Spleen (tissue), 11 donors: ENCODE measurements at regions not wholly inside any gene's neighbourhood (a gene's known extent, or its start where the extent isn't known, plus 50 kb on each side); places are given as distances from the start of the nearest gene placed in this dataset.

Source experiments
- DNase-seq: peaks from one replicate; pipeline ENCODE4 v3.0.0-alpha.2; 2020
- H3K27ac ChIP-seq, 8 donors: fragments of 200-600 bp; sonication (generic) in 7 of 8; 1 replicate in 4 of 8; 2 replicates in 4 of 8; pipeline versions ENCODE4 v1.5.0 to v1.8.0; 2016 to 2021; ENCODE audit warnings: inconsistent platforms in 4 of 8, mild to moderate bottlenecking in 4 of 8, moderate library complexity in 1 of 8
- H3K27me3 ChIP-seq, 7 donors: fragments of 200-600 bp; sonication (generic) in 6 of 7; replicated peaks in 1 of 7; 1 replicate in 4 of 7; 2 replicates in 3 of 7; pipeline versions ENCODE4 v1.5.0 to v1.8.0; 2016 to 2021; ENCODE audit warnings: inconsistent platforms in 3 of 7, mild to moderate bottlenecking in 1 of 7
- H3K36me3 ChIP-seq, 6 donors: fragments of 200-600 bp; sonication (generic) in 5 of 6; 1 replicate in 4 of 6; 2 replicates in 2 of 6; pipeline versions ENCODE4 v1.5.0 to v1.8.0; 2016 to 2021; ENCODE audit warnings: inconsistent platforms in 2 of 6
- H3K4me1 ChIP-seq, 6 donors: fragments of 200-600 bp; sonication (generic) in 5 of 6; 1 replicate in 3 of 6; 2 replicates in 3 of 6; pipeline versions ENCODE4 v1.5.0 to v1.8.0; 2016 to 2021; ENCODE audit warnings: inconsistent platforms in 3 of 6
- H3K4me3 ChIP-seq, 8 donors: fragments of 200-600 bp; sonication (generic) in 7 of 8; 1 replicate in 4 of 8; 2 replicates in 4 of 8; pipeline versions ENCODE4 v1.5.0 to v1.8.0; 2016 to 2021; ENCODE audit warnings: inconsistent platforms in 4 of 8, mild to moderate bottlenecking in 4 of 8, moderate library complexity in 2 of 8
- H3K9me3 ChIP-seq, 8 donors: fragments of 200-600 bp; sonication (generic) in 7 of 8; 1 replicate in 4 of 8; 2 replicates in 4 of 8; pipeline versions ENCODE4 v1.5.0 to v1.8.0; 2016 to 2021; ENCODE audit warnings: inconsistent platforms in 4 of 8
- CTCF ChIP-seq, 11 experiments: fragments of 200-600 bp in 7 of 11; fragments of 450-650 bp in 4 of 11; sonication (generic) in 4 of 11; IDR thresholded peaks in 8 of 11; conservative IDR thresholded peaks in 3 of 11; 1 replicate in 7 of 11; 2 replicates in 4 of 11; pipeline versions ENCODE4 v1.4.0 to v1.8.0; 2016 to 2021; ENCODE audit warnings: antibody characterized with exemption in 11 of 11, inconsistent platforms in 4 of 11, mild to moderate bottlenecking in 1 of 11
- POLR2A ChIP-seq, 3 donors: fragments of 450-650 bp; IDR thresholded peaks; one replicate each; pipeline ENCODE4 v1.5.1; 2017; ENCODE audit warnings: antibody characterized with exemption in 3 of 3, mild to moderate bottlenecking in 1 of 3
- POLR2AphosphoS5 ChIP-seq, 3 donors: sonication (generic); formaldehyde crosslinking; IDR thresholded peaks; one replicate each; pipeline ENCODE4 v1.5.1; 2017; ENCODE audit warnings: antibody characterized with exemption in 3 of 3
- WGBS, 5 donors: extraction: QIAGEN DNeasy Blood & Tissue Kit in 3 of 5; methylation state at CpG; one replicate each; pipeline versions ENCODE4 v1.1.5 to v1.1.7; 2013 to 2018; 5-methylcytosine and 5-hydroxymethylcytosine counted together
- intact Hi-C: fragments of 100-400 bp; cut with DNase I; formaldehyde crosslinking; loops from one replicate; pipeline ENCODE4 v1.15.0; 2023; ENCODE audit warnings: low total_unique reads
- donor health status: healthy with polysubstance abuse.
- donor health status: DM: no; HTN: no; CAD: no; lungs with moderate emphysema.
- donor health status: DM: no; HTN: no; CAD: no.
- donor health status: Bipolar disorder and iron deficiency.
- donor health status: healthy.
- donor health status: DM: no; HTN: no; CAD: no.
- donor health status: DM: yes; HTN: yes; CAD: no.

- DNase-seq, result no peak
- WGBS, 5 donors, result 66 to 83% (median 72%) methylated on average over 4 of the region's 4 CpGs
- peaks cover 0 to 12% (median 8%) of the 10 kb centered on the region in 8 donors for H3K9me3 ChIP-seq
- no peak for TF ChIP-seq CTCF (IDR thresholded peaks at IDR 0.05 in 8 of 11, conservative IDR thresholded peaks at IDR 0.05 in 3 of 11)
- H3K4me3 ChIP-seq, result no peak overlapping the region
- no peak overlapping the region for H3K27ac ChIP-seq
- intact Hi-C loops, result no loop called here
- no peaks in the 10 kb centered on the region for H3K36me3 ChIP-seq
- no peaks in the 10 kb centered on the region for H3K4me1 ChIP-seq
- no peaks in the 10 kb centered on the region for H3K27me3 ChIP-seq
Measured at GRCh38 chr5:125262782-125263181, 516.3 kb upstream of the ZNF608 start.

GRCh38 chr5:125263356-125263755, 516.9 kb upstream of the ZNF608 start:
- Histone ChIP-seq H3K4me3 (no peak overlapping the region), H3K36me3 (no peaks in the 10 kb centered on the region), H3K27ac (no peak overlapping the region), H3K9me3 (peaks cover 0 to 12% (median 8%) of the 10 kb centered on the region in 8 donors), H3K27me3 (no peaks in the 10 kb centered on the region), H3K4me1 (no peaks in the 10 kb centered on the region)
- DNase-seq, result no peak
- TF ChIP-seq POLR2A (IDR thresholded peaks at IDR 0.05) (no peak), CTCF (IDR thresholded peaks at IDR 0.05 in 8 of 11, conservative IDR thresholded peaks at IDR 0.05 in 3 of 11) (no peak), POLR2AphosphoS5 (IDR thresholded peaks at IDR 0.05) (no peak)
- 49 to 83% (median 54%) methylated on average over 1 of the region's 1 CpG for WGBS, 5 donors
- intact Hi-C loops, result no loop called here

GRCh38 chr5:125266106-125266505, 519.7 kb upstream of the ZNF608 start:
- intact Hi-C loops, result no loop called here
- no peak for DNase-seq
- WGBS, 5 donors, result 85 to 96% (median 86%) methylated on average over 2 of the region's 2 CpGs

GRCh38 chr5:125267636-125268248, 521.3 kb upstream of the ZNF608 start:
- WGBS, 5 donors, result 84 to 97% (median 92%) methylated on average over 6 of the region's 6 CpGs
- TF ChIP-seq CTCF (IDR thresholded peaks at IDR 0.05 in 8 of 11, conservative IDR thresholded peaks at IDR 0.05 in 3 of 11) (no peak), POLR2AphosphoS5 (IDR thresholded peaks at IDR 0.05) (no peak), POLR2A (IDR thresholded peaks at IDR 0.05) (no peak)
- no peak overlapping the region for H3K27ac ChIP-seq
- no peaks in the 10 kb centered on the region for H3K27me3 ChIP-seq
- H3K36me3 ChIP-seq, result no peaks in the 10 kb centered on the region
- H3K4me3 ChIP-seq, result no peak overlapping the region
- no peak for DNase-seq
- intact Hi-C loops, result no loop called here
- no peaks in the 10 kb centered on the region for H3K4me1 ChIP-seq
- no peaks in the 10 kb centered on the region for H3K9me3 ChIP-seq

More at GRCh38 chr5:125266106-125266505, 519.7 kb upstream of the ZNF608 start:
- Histone ChIP-seq H3K27ac (no peak overlapping the region), H3K4me3 (no peak overlapping the region), H3K27me3 (no peaks in the 10 kb centered on the region), H3K4me1 (no peaks in the 10 kb centered on the region), H3K36me3 (no peaks in the 10 kb centered on the region), H3K9me3 (peaks cover 0 to 11% (median 8%) of the 10 kb centered on the region in 8 donors)
- TF ChIP-seq POLR2AphosphoS5 (IDR thresholded peaks at IDR 0.05) (no peak), CTCF (IDR thresholded peaks at IDR 0.05 in 8 of 11, conservative IDR thresholded peaks at IDR 0.05 in 3 of 11) (no peak), POLR2A (IDR thresholded peaks at IDR 0.05) (no peak)
